Muscle of leg (tissue), 3 donors: ENCODE measurements at regions not wholly inside any gene's neighbourhood (a gene's known extent, or its start where the extent isn't known, plus 50 kb on each side); places are given as distances from the start of the nearest gene placed in this dataset.

ENCODE experiments used
- DNase-seq: peaks from one replicate; pipeline ENCODE4 v3.0.0; 2013
- H3K27ac ChIP-seq: one replicate; pipeline ENCODE4 v1.5.1; 2013; ENCODE audit warnings: mild to moderate bottlenecking, low read length, control low read depth
- H3K27me3 ChIP-seq: one replicate; pipeline ENCODE4 v1.6.1; 2013; ENCODE audit warnings: low read length; ENCODE audit not compliant: control insufficient read depth, insufficient read depth
- H3K36me3 ChIP-seq: one replicate; pipeline ENCODE4 v1.6.1; 2013; ENCODE audit warnings: low read length; ENCODE audit not compliant: control insufficient read depth, insufficient read depth
- H3K4me1 ChIP-seq: one replicate; pipeline ENCODE4 v1.6.1; 2013; ENCODE audit warnings: low read length; ENCODE audit not compliant: control insufficient read depth, insufficient read depth
- H3K4me3 ChIP-seq: one replicate; pipeline ENCODE4 v1.5.1; 2013; ENCODE audit warnings: low read length, control low read depth
- H3K9me3 ChIP-seq: replicated peaks from 2 replicates; pipeline ENCODE4 v1.6.1; 2013; ENCODE audit warnings: low read depth, low read length; ENCODE audit not compliant: control insufficient read depth
- WGBS: methylation state at CpG from one replicate; pipeline ENCODE4 v1.1.5; 2013; ENCODE audit warnings: missing lambda C conversion rate; ENCODE audit not compliant: insufficient coverage; 5-methylcytosine and 5-hydroxymethylcytosine counted together

- no peaks in the 10 kb centered on the region for H3K4me1 ChIP-seq
- 75% methylated on average over 2 of the region's 3 CpGs for WGBS
- no peak for DNase-seq
- no peaks in the 10 kb centered on the region for H3K36me3 ChIP-seq
- no peaks in the 10 kb centered on the region for H3K9me3 ChIP-seq
- no peaks in the 10 kb centered on the region for H3K27me3 ChIP-seq
- no peak overlapping the region for H3K27ac ChIP-seq
- H3K4me3 ChIP-seq = no peak overlapping the region
Measured at GRCh38 chrX:20789103-20789502, 522.4 kb upstream of the RPS6KA3 start.

- no peak for DNase-seq
- Histone ChIP-seq H3K36me3 (no peaks in the 10 kb centered on the region), H3K9me3 (no peaks in the 10 kb centered on the region), H3K4me3 (no peak overlapping the region), H3K27ac (no peak overlapping the region), H3K4me1 (no peaks in the 10 kb centered on the region), H3K27me3 (no peaks in the 10 kb centered on the region)
- WGBS = no CpG with 5 or more reads among the region's 2 CpGs
Measured at GRCh38 chrX:20767346-20767745, 500.6 kb upstream of the RPS6KA3 start.

- 83% methylated on average over 1 of the region's 1 CpG for WGBS
- no peaks in the 10 kb centered on the region for H3K9me3 ChIP-seq
- DNase-seq = no peak
- no peaks in the 10 kb centered on the region for H3K4me1 ChIP-seq
- H3K27me3 ChIP-seq = no peaks in the 10 kb centered on the region
- no peak overlapping the region for H3K4me3 ChIP-seq
- no peaks in the 10 kb centered on the region for H3K36me3 ChIP-seq
- no peak overlapping the region for H3K27ac ChIP-seq
Measured at GRCh38 chrX:20756585-20756984, 489.9 kb upstream of the RPS6KA3 start.

GRCh38 chrX:20753076-20753475 lies 486.4 kb upstream of the RPS6KA3 start:
- Histone ChIP-seq H3K27ac (no peak overlapping the region), H3K27me3 (no peaks in the 10 kb centered on the region), H3K4me1 (no peaks in the 10 kb centered on the region), H3K4me3 (no peak overlapping the region), H3K36me3 (no peaks in the 10 kb centered on the region), H3K9me3 (no peaks in the 10 kb centered on the region)
- no CpG with 5 or more reads among the region's 3 CpGs for WGBS
- no peak for DNase-seq

GRCh38 chrX:20746690-20747089 lies 480.0 kb upstream of the RPS6KA3 start:
- Histone ChIP-seq H3K9me3 (no peaks in the 10 kb centered on the region), H3K27ac (no peak overlapping the region), H3K27me3 (no peaks in the 10 kb centered on the region), H3K4me3 (no peak overlapping the region), H3K4me1 (no peaks in the 10 kb centered on the region), H3K36me3 (no peaks in the 10 kb centered on the region)
- no CpG with 5 or more reads among the region's 1 CpG for WGBS
- no peak for DNase-seq

- no peak overlapping the region for H3K4me3 ChIP-seq
- H3K27ac ChIP-seq = no peak overlapping the region
- DNase-seq = peak; percentile 38
- no peaks in the 10 kb centered on the region for H3K36me3 ChIP-seq
- WGBS = 40% methylated on average over 1 of the region's 2 CpGs
- H3K4me1 ChIP-seq = no peaks in the 10 kb centered on the region
- no peaks in the 10 kb centered on the region for H3K9me3 ChIP-seq
- H3K27me3 ChIP-seq = no peaks in the 10 kb centered on the region
Measured at GRCh38 chrX:20743046-20743445, 476.3 kb upstream of the RPS6KA3 start.

- H3K27me3 ChIP-seq = no peaks in the 10 kb centered on the region
- H3K36me3 ChIP-seq = no peaks in the 10 kb centered on the region
- H3K9me3 ChIP-seq = no peaks in the 10 kb centered on the region
- 57% methylated on average over 1 of the region's 3 CpGs for WGBS
- H3K4me3 ChIP-seq = no peak overlapping the region
- no peak overlapping the region for H3K27ac ChIP-seq
- DNase-seq = peak; percentile 47
- no peaks in the 10 kb centered on the region for H3K4me1 ChIP-seq
Measured at GRCh38 chrX:20742106-20742505, 475.4 kb upstream of the RPS6KA3 start.

GRCh38 chrX:20740443-20740842 lies 473.7 kb upstream of the RPS6KA3 start:
- Histone ChIP-seq H3K4me3 (no peak overlapping the region), H3K27ac (no peak overlapping the region), H3K9me3 (no peaks in the 10 kb centered on the region), H3K4me1 (no peaks in the 10 kb centered on the region), H3K27me3 (no peaks in the 10 kb centered on the region), H3K36me3 (no peaks in the 10 kb centered on the region)
- DNase-seq = no peak
- no CpG with 5 or more reads among the region's 1 CpG for WGBS

GRCh38 chrX:20739038-20739745 lies 472.5 kb upstream of the RPS6KA3 start:
- H3K9me3 ChIP-seq = no peaks in the 10 kb centered on the region
- H3K4me1 ChIP-seq = no peaks in the 10 kb centered on the region
- 82% methylated on average over 1 of the region's 3 CpGs for WGBS
- no peak for DNase-seq
- no peak overlapping the region for H3K27ac ChIP-seq
- no peak overlapping the region for H3K4me3 ChIP-seq
- H3K27me3 ChIP-seq = no peaks in the 10 kb centered on the region
- no peaks in the 10 kb centered on the region for H3K36me3 ChIP-seq

- H3K27ac ChIP-seq = no peak overlapping the region
- H3K9me3 ChIP-seq = no peaks in the 10 kb centered on the region
- no peaks in the 10 kb centered on the region for H3K4me1 ChIP-seq
- DNase-seq = peak; percentile 77
- peaks cover 2% of the 10 kb centered on the region for H3K27me3 ChIP-seq
- no peak overlapping the region for H3K4me3 ChIP-seq
- WGBS = no CpG with 5 or more reads among the region's 1 CpG
- H3K36me3 ChIP-seq = no peaks in the 10 kb centered on the region
Measured at GRCh38 chrX:20729416-20729815, 462.7 kb upstream of the RPS6KA3 start.

- Histone ChIP-seq H3K4me3 (no peak overlapping the region), H3K9me3 (no peaks in the 10 kb centered on the region), H3K4me1 (no peaks in the 10 kb centered on the region), H3K36me3 (no peaks in the 10 kb centered on the region), H3K27ac (no peak overlapping the region), H3K27me3 (no peaks in the 10 kb centered on the region)
- WGBS = no CpG with 5 or more reads among the region's 1 CpG
- no peak for DNase-seq
Measured at GRCh38 chrX:20727447-20727846, 460.7 kb upstream of the RPS6KA3 start.
